Liver (tissue), 8 donors: ENCODE measurements at regions not wholly inside any gene's neighbourhood (a gene's known extent, or its start where the extent isn't known, plus 50 kb on each side); places are given as distances from the start of the nearest gene placed in this dataset.

Experiments used
- DNase-seq: peaks from one replicate; pipeline ENCODE4 v3.0.0-alpha.2; 2017; ENCODE audit warnings: low spot score
- H3K27ac ChIP-seq, 2 donors: one replicate each; pipeline ENCODE4 v1.7.0; 2013; ENCODE audit warnings: inconsistent platforms in 2 of 2, low read length in 2 of 2, control low read depth in 1 of 2, low read depth in 1 of 2, mild to moderate bottlenecking in 1 of 2
- H3K27me3 ChIP-seq, 4 donors: one replicate each; pipeline versions ENCODE4 v1.6.1 to v1.7.0; 2013; ENCODE audit warnings: low read length in 3 of 4, inconsistent platforms in 1 of 4, mild to moderate bottlenecking in 1 of 4, moderate library complexity in 1 of 4; ENCODE audit not compliant: control insufficient read depth in 4 of 4, insufficient read depth in 4 of 4
- H3K36me3 ChIP-seq, 4 donors: one replicate each; pipeline versions ENCODE4 v1.6.1 to v1.7.0; 2013; ENCODE audit warnings: low read length in 3 of 4, mild to moderate bottlenecking in 3 of 4, low read depth in 1 of 4, moderate library complexity in 1 of 4; ENCODE audit not compliant: control insufficient read depth in 4 of 4, insufficient read depth in 3 of 4
- H3K4me1 ChIP-seq, 4 donors: one replicate each; pipeline versions ENCODE4 v1.6.1 to v1.7.0; 2013; ENCODE audit warnings: low read length in 3 of 4, mild to moderate bottlenecking in 3 of 4, moderate library complexity in 1 of 4; ENCODE audit not compliant: control insufficient read depth in 4 of 4, insufficient read depth in 4 of 4
- H3K4me3 ChIP-seq, 3 donors: one replicate each; pipeline versions ENCODE4 v1.6.1 to v1.7.0; 2013; ENCODE audit warnings: low read length in 3 of 3, control low read depth in 1 of 3, low read depth in 1 of 3, mild to moderate bottlenecking in 1 of 3
- H3K9ac ChIP-seq, 2 donors: one replicate each; pipeline ENCODE4 v1.7.0; 2013; ENCODE audit warnings: low read length in 2 of 2, mild to moderate bottlenecking in 2 of 2, moderate library complexity in 2 of 2, control low read depth in 1 of 2, low read depth in 1 of 2
- H3K9me3 ChIP-seq, 4 donors: one replicate each; pipeline versions ENCODE4 v1.6.1 to v1.7.0; 2013; ENCODE audit warnings: low read length in 3 of 4; ENCODE audit not compliant: control insufficient read depth in 4 of 4
- CTCF ChIP-seq: fragments of 150-350 bp; IDR thresholded peaks from 2 replicates; pipeline ENCODE4 v1.5.1; 2017; ENCODE audit warnings: improper control_type of control experiment, low read depth, low read length; ENCODE audit not compliant: missing input control
- EGR1 ChIP-seq, 2 donors: IDR thresholded peaks; 2 replicates each; pipeline ENCODE4 v1.6.1; 2016 to 2018; ENCODE audit warnings: antibody characterized with exemption in 2 of 2, low read depth in 2 of 2
- FOXA2 ChIP-seq: IDR thresholded peaks from 2 replicates; pipeline ENCODE4 v1.6.1; 2016; ENCODE audit warnings: antibody characterized with exemption
- HNF4A ChIP-seq, 2 donors: conservative IDR thresholded peaks; 2 replicates each; pipeline ENCODE4 v1.6.1; 2016; ENCODE audit warnings: antibody characterized with exemption in 2 of 2, mild to moderate bottlenecking in 2 of 2
- HNF4G ChIP-seq: IDR thresholded peaks from 2 replicates; pipeline ENCODE4 v1.6.1; 2016; ENCODE audit warnings: antibody characterized with exemption
- JUND ChIP-seq, 2 donors: IDR thresholded peaks; 2 replicates each; pipeline ENCODE4 v1.6.1; 2016; ENCODE audit warnings: antibody characterized with exemption in 2 of 2
- MAX ChIP-seq: IDR thresholded peaks from 2 replicates; pipeline ENCODE4 v1.6.1; 2016; ENCODE audit warnings: antibody characterized with exemption
- NR2F2 ChIP-seq: IDR thresholded peaks from 2 replicates; pipeline ENCODE4 v1.6.1; 2016; ENCODE audit warnings: antibody characterized with exemption
- RAD21 ChIP-seq, 2 donors: IDR thresholded peaks; 2 replicates each; pipeline ENCODE4 v1.6.1; 2016; ENCODE audit warnings: antibody characterized with exemption in 2 of 2, mild to moderate bottlenecking in 2 of 2
- REST ChIP-seq: IDR thresholded peaks from 2 replicates; pipeline ENCODE4 v1.6.1; 2016; ENCODE audit warnings: antibody characterized with exemption, mild to moderate bottlenecking
- RXRA ChIP-seq, 2 donors: IDR thresholded peaks; 2 replicates each; pipeline ENCODE4 v1.6.1; 2017 to 2018; ENCODE audit warnings: antibody characterized with exemption in 2 of 2, mild to moderate bottlenecking in 1 of 2
- SP1 ChIP-seq: IDR thresholded peaks from 2 replicates; pipeline ENCODE4 v1.6.1; 2018; ENCODE audit warnings: antibody characterized with exemption, mild to moderate bottlenecking
- TAF1 ChIP-seq: conservative IDR thresholded peaks from 2 replicates; pipeline ENCODE4 v1.6.1; 2016; ENCODE audit warnings: antibody characterized with exemption, mild to moderate bottlenecking
- YY1 ChIP-seq: IDR thresholded peaks from 2 replicates; pipeline ENCODE4 v1.6.1; 2016; ENCODE audit warnings: antibody characterized with exemption, mild to moderate bottlenecking
- WGBS: extraction: QIAGEN DNeasy Blood & Tissue Kit; methylation state at CpG from one replicate; pipeline ENCODE4 v1.1.7; 2013; 5-methylcytosine and 5-hydroxymethylcytosine counted together
- donor health status: healthy.
- donor health status: healthy.
- donor health status: healthy.
- donor health status: healthy.
- donor health status: healthy.

GRCh38 chr1:14141656-14142055, 441.7 kb downstream of the PRDM2 start:
- no peak overlapping the region for H3K27ac ChIP-seq
- WGBS: 72% methylated on average over 6 of the region's 6 CpGs

GRCh38 chr1:14142397-14143100, 442.6 kb downstream of the PRDM2 start:
- 77% methylated on average over 11 of the region's 11 CpGs for WGBS
- DNase-seq: no peak

More at GRCh38 chr1:14141656-14142055, 441.7 kb downstream of the PRDM2 start:
- TF ChIP-seq HNF4G: no peak
- no peak for TF ChIP-seq TAF1
- TF ChIP-seq JUND (IDR thresholded peaks at IDR 0.05): no peak
- no peak for TF ChIP-seq NR2F2
- no peak for TF ChIP-seq FOXA2
- no peak for TF ChIP-seq MAX
- TF ChIP-seq CTCF: no peak
- no peak for TF ChIP-seq SP1
- no peak for TF ChIP-seq REST
- TF ChIP-seq EGR1 (IDR thresholded peaks at IDR 0.05; ENCODE audit: low read depth in 2 of 2): no peak
- no peak for TF ChIP-seq RXRA (IDR thresholded peaks at IDR 0.05)
- H3K4me3 ChIP-seq: no peak overlapping the region
- H3K27me3 ChIP-seq: peaks cover 0 to 4% (median 1%) of the 10 kb centered on the region in 4 donors
- DNase-seq: no peak
- no peaks in the 10 kb centered on the region for H3K4me1 ChIP-seq
- no peaks in the 10 kb centered on the region for H3K36me3 ChIP-seq
- H3K9ac ChIP-seq: no peak overlapping the region
- no peaks in the 10 kb centered on the region for H3K9me3 ChIP-seq

More at GRCh38 chr1:14142397-14143100, 442.6 kb downstream of the PRDM2 start:
- H3K9ac ChIP-seq: no peak overlapping the region
- peaks cover 0 to 4% (median 1%) of the 10 kb centered on the region in 4 donors for H3K27me3 ChIP-seq
- no peaks in the 10 kb centered on the region for H3K9me3 ChIP-seq
- H3K36me3 ChIP-seq: no peaks in the 10 kb centered on the region
- no peaks in the 10 kb centered on the region for H3K4me1 ChIP-seq
- no peak overlapping the region for H3K27ac ChIP-seq
- TF ChIP-seq MAX: no peak
- no peak for TF ChIP-seq CTCF
- TF ChIP-seq RAD21 (IDR thresholded peaks at IDR 0.05): no peak
- TF ChIP-seq HNF4A (conservative IDR thresholded peaks at IDR 0.05): no peak
- TF ChIP-seq YY1: no peak
- no peak overlapping the region for H3K4me3 ChIP-seq
